SH-SY5Y (cell line): ENCODE measurements at regions not wholly inside any gene's neighbourhood (a gene's known extent, or its start where the extent isn't known, plus 50 kb on each side); places are given as distances from the start of the nearest gene placed in this dataset.

Source experiments
- GATA2 ChIP-seq: IDR thresholded peaks from 2 replicates; pipeline ENCODE4 v1.6.1; 2011; ENCODE audit warnings: mild to moderate bottlenecking, low read depth, low read length
- GATA3 ChIP-seq: IDR thresholded peaks from 2 replicates; pipeline ENCODE4 v1.6.1; 2011; ENCODE audit warnings: low read depth, mild to moderate bottlenecking, low read length, moderate library complexity

DNA sequence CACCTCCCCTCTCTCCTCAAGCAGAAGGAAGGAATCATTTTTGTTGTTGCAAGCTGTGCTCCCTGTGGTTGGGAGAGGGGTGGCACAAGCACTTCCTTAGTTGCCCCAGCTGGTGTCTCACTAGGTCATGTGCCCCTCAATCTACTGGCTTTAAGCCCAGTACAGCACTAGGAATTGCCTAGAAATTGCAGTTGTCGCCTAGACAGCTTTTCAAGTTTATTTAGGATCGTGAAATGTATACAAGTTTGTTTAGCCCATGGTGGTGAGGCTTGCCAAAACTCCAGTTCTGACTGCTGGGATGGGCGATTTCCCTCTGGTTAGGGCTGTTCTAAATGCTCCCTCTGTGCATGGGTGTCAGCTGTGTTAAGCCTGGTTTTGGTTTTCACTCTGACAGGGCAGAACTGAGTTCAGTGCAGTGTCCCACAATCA lies 126.8 kb upstream of the ZNF644 start:
- no peak for TF ChIP-seq GATA3
- no peak for TF ChIP-seq GATA2
